D721Med (cell line): ENCODE measurements at regions not wholly inside any gene's neighbourhood (a gene's known extent, or its start where the extent isn't known, plus 50 kb on each side); places are given as distances from the start of the nearest gene placed in this dataset.

ENCODE experiments used
- DNase-seq: peaks from one replicate; pipeline ENCODE4 v3.0.0; 2011; ENCODE audit warnings: low spot score; ENCODE audit not compliant: insufficient read length
- FAIRE-seq: peaks from 2 replicates; lab custom pipeline; 2011; peaks lifted over from hg19 to GRCh38; lab: Jason Lieb, UNC
- CTCF ChIP-seq: IDR thresholded peaks from 2 replicates; pipeline ENCODE4 v1.5.1; 2012; ENCODE audit warnings: mild to moderate bottlenecking, control low read depth; ENCODE audit not compliant: insufficient read depth; ENCODE audit errors: missing control alignments

GRCh38 chr12:123095078-123095881, 55.6 kb downstream of the PITPNM2 start:
- DNase-seq (no peak), FAIRE-seq (no peak)
- TF ChIP-seq CTCF: no peak

GRCh38 chr12:123094349-123095077, 56.4 kb downstream of the PITPNM2 start:
- FAIRE-seq (no peak), DNase-seq (no peak)
- no peak for TF ChIP-seq CTCF

- no peak for TF ChIP-seq CTCF
- DNase-seq (no peak), FAIRE-seq (no peak)
These were observed 58.0 kb downstream of the PITPNM2 start for GRCh38 chr12:123092866-123093265.

- no peak for TF ChIP-seq CTCF
- no peak for DNase-seq
- no peak for FAIRE-seq
These were observed 59.4 kb downstream of the PITPNM2 start for GRCh38 chr12:123091230-123092150.

GRCh38 chr12:123089631-123090353, 61.1 kb downstream of the PITPNM2 start:
- FAIRE-seq: no peak
- no peak for DNase-seq
- no peak for TF ChIP-seq CTCF

- DNase-seq (no peak), FAIRE-seq (no peak)
- TF ChIP-seq CTCF: no peak
These were observed 61.8 kb downstream of the PITPNM2 start for GRCh38 chr12:123089140-123089539.
